Large intestine (tissue), 3 donors: ENCODE measurements at regions not wholly inside any gene's neighbourhood (a gene's known extent, or its start where the extent isn't known, plus 50 kb on each side); places are given as distances from the start of the nearest gene placed in this dataset.

Source experiments
- DNase-seq, 2 donors: peaks; one replicate each; pipeline versions ENCODE4 v3.0.0 to v3.0.0-alpha.2; 2013
- H3K27ac ChIP-seq: one replicate; pipeline ENCODE4 v1.5.1; 2013; ENCODE audit warnings: low read length
- H3K27me3 ChIP-seq: 2 replicates; pipeline ENCODE4 v1.6.1; 2013; ENCODE audit warnings: low read length; ENCODE audit not compliant: control insufficient read depth, insufficient read depth
- H3K36me3 ChIP-seq: 2 replicates; pipeline ENCODE4 v1.6.1; 2013; ENCODE audit warnings: low read length; ENCODE audit not compliant: control insufficient read depth, insufficient read depth
- H3K4me1 ChIP-seq: one replicate; pipeline ENCODE4 v1.6.1; 2013; ENCODE audit warnings: low read length; ENCODE audit not compliant: control insufficient read depth, insufficient read depth
- H3K4me3 ChIP-seq: one replicate; pipeline ENCODE4 v1.5.1; 2013; ENCODE audit warnings: low read length
- H3K9me3 ChIP-seq: one replicate; pipeline ENCODE4 v1.6.1; 2013; ENCODE audit warnings: mild to moderate bottlenecking, low read depth, low read length, moderate library complexity; ENCODE audit not compliant: control insufficient read depth
- WGBS: methylation state at CpG from one replicate; pipeline ENCODE4 v1.1.5; 2013; ENCODE audit warnings: low lambda C conversion rate; ENCODE audit not compliant: insufficient coverage; 5-methylcytosine and 5-hydroxymethylcytosine counted together

DNA sequence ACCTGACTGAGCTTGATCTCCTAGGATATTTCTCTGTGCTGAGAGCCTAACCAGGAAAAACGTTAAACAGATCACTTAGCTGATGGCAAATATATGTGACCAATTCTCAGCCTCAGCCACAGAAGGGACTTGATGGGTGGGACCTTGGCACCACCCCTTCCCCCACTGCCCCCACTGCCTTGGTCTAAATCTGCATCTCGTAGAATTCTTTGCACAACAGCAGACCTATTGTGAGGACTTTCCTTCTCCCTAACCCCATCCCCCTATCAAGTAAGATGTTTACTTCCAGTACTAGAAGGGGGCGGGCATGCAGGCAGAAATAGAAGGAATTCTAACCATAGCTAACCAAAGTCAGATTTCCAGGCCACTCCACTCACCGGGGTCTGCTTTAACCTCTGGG, 313.2 kb downstream of the PCNX1 start:
- WGBS = 0% methylated on average over 1 of the region's 4 CpGs
- DNase-seq = no peak
- no peak overlapping the region for H3K4me3 ChIP-seq
- H3K9me3 ChIP-seq = no peaks in the 10 kb centered on the region
- H3K27ac ChIP-seq = no peak overlapping the region
- H3K36me3 ChIP-seq = no peaks in the 10 kb centered on the region
- no peaks in the 10 kb centered on the region for H3K27me3 ChIP-seq
- H3K4me1 ChIP-seq = no peaks in the 10 kb centered on the region

- no peaks in the 10 kb centered on the region for H3K9me3 ChIP-seq
- no peak for DNase-seq
- H3K36me3 ChIP-seq = no peaks in the 10 kb centered on the region
- H3K4me3 ChIP-seq = no peak overlapping the region
- no peaks in the 10 kb centered on the region for H3K27me3 ChIP-seq
- H3K4me1 ChIP-seq = no peaks in the 10 kb centered on the region
- no CpG with 5 or more reads among the region's 2 CpGs for WGBS
- H3K27ac ChIP-seq = no peak overlapping the region
Observed at GRCh38 chr14:71221119-71221518, 313.9 kb downstream of the PCNX1 start.

DNA sequence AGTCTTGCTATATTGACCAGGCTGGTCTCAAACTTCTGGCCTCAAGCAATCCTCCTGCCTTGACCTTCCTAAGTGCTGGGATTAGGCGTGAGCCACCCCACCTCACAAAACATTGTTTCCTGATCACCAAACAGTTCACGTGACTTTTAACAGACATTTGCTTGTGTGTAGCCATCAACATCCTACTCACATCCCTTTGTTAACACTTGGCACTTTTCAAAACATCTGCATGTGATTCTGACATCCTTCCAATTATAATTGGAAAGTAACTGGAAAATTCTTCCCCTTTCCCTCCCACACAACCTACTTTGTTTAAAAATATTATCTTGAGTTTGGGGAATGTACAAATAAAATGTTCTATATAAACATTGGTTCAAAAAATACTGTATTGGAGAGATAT, 317.9 kb downstream of the PCNX1 start:
- Histone ChIP-seq H3K4me3 (no peak overlapping the region), H3K36me3 (no peaks in the 10 kb centered on the region), H3K27me3 (no peaks in the 10 kb centered on the region), H3K9me3 (no peaks in the 10 kb centered on the region), H3K27ac (no peak overlapping the region), H3K4me1 (no peaks in the 10 kb centered on the region)
- WGBS = 50% methylated on average over 1 of the region's 2 CpGs
- DNase-seq = no peak

- DNase-seq = peak; percentile 16 to 43
- Histone ChIP-seq H3K4me1 (no peaks in the 10 kb centered on the region), H3K9me3 (no peaks in the 10 kb centered on the region), H3K4me3 (no peak overlapping the region), H3K36me3 (no peaks in the 10 kb centered on the region), H3K27me3 (no peaks in the 10 kb centered on the region), H3K27ac (no peak overlapping the region)
- no CpG with 5 or more reads among the region's 2 CpGs for WGBS
Observed at GRCh38 chr14:71228711-71229110, 321.5 kb downstream of the PCNX1 start.

GRCh38 chr14:71229875-71230274, 322.6 kb downstream of the PCNX1 start:
- no peak overlapping the region for H3K27ac ChIP-seq
- no peaks in the 10 kb centered on the region for H3K9me3 ChIP-seq
- DNase-seq = no peak
- H3K36me3 ChIP-seq = no peaks in the 10 kb centered on the region
- H3K4me1 ChIP-seq = no peaks in the 10 kb centered on the region
- no peak overlapping the region for H3K4me3 ChIP-seq
- H3K27me3 ChIP-seq = no peaks in the 10 kb centered on the region
- no CpG with 5 or more reads among the region's 7 CpGs for WGBS

GRCh38 chr14:71230897-71231296, 323.6 kb downstream of the PCNX1 start:
- WGBS = no CpG with 5 or more reads among the region's 13 CpGs

DNA sequence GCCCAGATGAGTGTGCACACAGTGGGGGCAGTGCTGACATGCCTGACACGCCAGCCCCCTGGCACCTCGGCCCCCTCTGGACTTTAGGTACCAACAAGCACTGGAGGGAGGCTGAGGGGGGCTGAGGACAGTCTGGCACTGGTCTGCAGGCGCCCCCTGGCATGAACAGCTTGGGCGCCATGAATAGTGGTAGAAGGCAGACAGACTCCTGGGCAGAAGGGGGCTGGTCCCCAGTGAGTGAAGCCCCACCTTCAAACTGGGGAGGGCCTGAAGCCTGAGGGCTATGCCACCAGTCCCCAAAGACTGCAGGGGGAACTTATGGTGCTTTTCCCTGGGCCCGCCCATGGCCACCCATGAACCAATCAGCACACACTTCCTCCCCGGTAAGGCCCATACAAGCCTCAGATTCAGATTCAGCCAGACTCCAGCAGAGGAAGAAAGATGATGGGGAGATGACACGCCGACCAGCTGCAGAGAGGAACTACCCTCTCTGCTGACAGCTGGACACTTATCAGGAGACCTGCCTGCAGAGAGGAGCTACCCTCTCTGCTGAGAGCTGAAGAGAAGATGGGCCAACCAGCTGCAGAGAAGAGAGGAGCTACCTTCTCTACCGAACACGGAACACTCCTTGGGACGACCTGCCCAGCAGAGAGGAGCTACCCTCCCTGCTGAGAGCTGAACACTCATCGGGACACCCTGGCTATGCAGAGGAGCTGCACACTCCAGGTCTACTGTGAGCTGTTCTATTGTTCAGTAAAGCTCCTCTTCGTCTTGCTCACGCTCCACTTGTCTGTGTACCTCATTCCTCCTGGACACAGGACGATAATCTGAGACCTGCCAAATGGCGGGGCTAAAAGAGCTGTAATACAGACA, 324.5 kb downstream of the PCNX1 start:
- no peaks in the 10 kb centered on the region for H3K27me3 ChIP-seq
- WGBS = no CpG with 5 or more reads among the region's 16 CpGs

More at GRCh38 chr14:71230897-71231296, 323.6 kb downstream of the PCNX1 start:
- Histone ChIP-seq H3K9me3 (no peaks in the 10 kb centered on the region), H3K27ac (no peak overlapping the region), H3K4me3 (no peak overlapping the region), H3K36me3 (no peaks in the 10 kb centered on the region), H3K27me3 (no peaks in the 10 kb centered on the region), H3K4me1 (no peaks in the 10 kb centered on the region)
- no peak for DNase-seq

DNA sequence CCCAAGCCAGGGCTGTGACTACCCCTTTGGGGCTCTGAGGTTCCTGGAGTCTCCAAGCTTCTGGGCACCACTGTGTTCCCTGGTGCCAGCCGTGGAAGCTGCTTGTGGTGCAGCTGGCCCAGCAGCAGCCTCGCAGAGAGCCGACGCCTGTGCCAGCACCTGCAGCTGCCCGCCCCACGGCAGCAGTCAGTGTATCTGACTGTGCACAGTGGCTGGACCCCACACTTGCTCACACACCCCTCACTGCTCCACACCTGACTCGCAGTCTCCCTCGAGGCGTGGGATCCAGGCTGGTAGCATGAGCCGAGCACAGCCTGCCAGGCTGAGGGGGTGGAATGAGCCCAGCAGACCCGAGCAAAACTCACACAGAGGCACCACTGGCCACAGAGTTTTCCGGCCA, 325.2 kb downstream of the PCNX1 start:
- no peak overlapping the region for H3K4me3 ChIP-seq
- DNase-seq = no peak
- H3K36me3 ChIP-seq = no peaks in the 10 kb centered on the region
- no peak overlapping the region for H3K27ac ChIP-seq
- no peaks in the 10 kb centered on the region for H3K27me3 ChIP-seq
- WGBS = no CpG with 5 or more reads among the region's 12 CpGs
- no peaks in the 10 kb centered on the region for H3K9me3 ChIP-seq
- H3K4me1 ChIP-seq = no peaks in the 10 kb centered on the region

More for the DNA sequence above, 324.5 kb downstream of the PCNX1 start:
- H3K9me3 ChIP-seq = no peaks in the 10 kb centered on the region
- H3K27ac ChIP-seq = no peak overlapping the region
- no peaks in the 10 kb centered on the region for H3K4me1 ChIP-seq
- no peak overlapping the region for H3K4me3 ChIP-seq
- no peaks in the 10 kb centered on the region for H3K36me3 ChIP-seq
- no peak for DNase-seq

DNA sequence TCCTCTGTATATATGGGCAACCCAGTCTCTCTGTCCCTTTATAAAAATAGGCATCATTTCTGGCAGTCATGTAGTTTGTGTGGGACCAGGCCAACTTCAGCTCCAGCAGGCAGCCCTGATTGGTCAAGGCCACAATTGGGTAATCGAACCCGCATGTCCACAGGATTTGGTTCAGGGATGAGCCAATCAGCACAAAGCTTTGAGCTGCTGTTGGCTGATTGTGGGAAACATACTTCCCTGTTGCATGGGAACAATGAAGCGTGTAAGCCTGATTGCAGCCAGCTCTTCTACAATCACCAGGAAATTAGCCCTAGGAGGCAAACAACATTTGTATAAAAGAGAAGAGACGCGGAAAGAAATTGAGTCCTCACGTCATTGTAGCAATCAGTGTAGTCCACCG, 328.6 kb downstream of the PCNX1 start:
- Histone ChIP-seq H3K9me3 (no peaks in the 10 kb centered on the region), H3K4me3 (no peak overlapping the region), H3K27ac (no peak overlapping the region), H3K27me3 (no peaks in the 10 kb centered on the region), H3K36me3 (no peaks in the 10 kb centered on the region), H3K4me1 (no peaks in the 10 kb centered on the region)
- WGBS = no CpG with 5 or more reads among the region's 7 CpGs
- no peak for DNase-seq

- no CpG with 5 or more reads among the region's 3 CpGs for WGBS
- Histone ChIP-seq H3K4me1 (no peaks in the 10 kb centered on the region), H3K9me3 (no peaks in the 10 kb centered on the region), H3K27ac (no peak overlapping the region), H3K36me3 (no peaks in the 10 kb centered on the region), H3K4me3 (no peak overlapping the region), H3K27me3 (no peaks in the 10 kb centered on the region)
- no peak for DNase-seq
Observed at GRCh38 chr14:71236487-71236886, 329.2 kb downstream of the PCNX1 start.

DNA sequence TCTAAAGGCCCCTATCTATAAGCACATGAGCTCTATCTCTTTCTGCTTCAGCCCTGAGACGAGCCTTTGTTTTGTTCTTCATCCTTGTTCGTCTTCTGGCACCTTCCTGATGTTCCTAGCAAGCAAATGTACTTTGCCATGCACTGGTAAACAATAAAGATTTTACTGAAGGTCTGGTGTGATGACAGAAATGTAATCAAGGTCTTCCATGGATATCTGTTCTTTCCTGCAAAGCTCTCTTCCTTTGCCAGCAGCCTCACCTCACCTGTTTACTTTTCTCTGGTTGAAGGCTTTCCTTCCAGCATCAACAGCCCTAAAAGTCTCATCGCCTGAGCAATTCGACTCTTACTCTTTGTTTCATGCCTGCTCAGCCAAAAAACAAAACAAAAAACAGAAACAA, 330.3 kb downstream of the PCNX1 start:
- no peak for DNase-seq
- Histone ChIP-seq H3K4me1 (no peaks in the 10 kb centered on the region), H3K36me3 (no peaks in the 10 kb centered on the region), H3K27ac (no peak overlapping the region), H3K4me3 (no peak overlapping the region), H3K27me3 (no peaks in the 10 kb centered on the region), H3K9me3 (no peaks in the 10 kb centered on the region)
- 42% methylated on average over 2 of the region's 4 CpGs for WGBS
